ENCODE measurements at regions not wholly inside any gene's neighbourhood (a gene's known extent, or its start where the extent isn't known, plus 50 kb on each side); places are given as distances from the start of the nearest gene placed in this dataset.

DNA sequence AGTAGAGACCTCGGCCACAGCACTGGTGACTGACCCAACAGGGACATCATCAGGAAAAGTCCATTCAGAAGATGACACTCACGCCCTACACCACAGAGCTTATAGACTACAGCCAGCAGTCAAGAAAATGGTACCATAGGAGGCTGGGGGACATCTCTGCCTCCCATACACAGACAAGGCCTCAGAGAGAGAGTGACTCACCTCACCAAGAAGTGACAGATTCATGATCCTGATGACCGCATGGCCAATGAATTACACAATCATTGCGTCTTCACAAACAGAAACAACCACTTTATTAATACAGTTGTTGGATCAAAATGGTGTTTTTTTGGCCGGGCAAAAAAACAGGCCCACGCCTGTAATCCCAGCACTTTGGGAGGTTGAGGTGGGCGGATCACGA, 260.8 kb upstream of the TSHZ3 start:
- no peak for ATAC-seq

DNA sequence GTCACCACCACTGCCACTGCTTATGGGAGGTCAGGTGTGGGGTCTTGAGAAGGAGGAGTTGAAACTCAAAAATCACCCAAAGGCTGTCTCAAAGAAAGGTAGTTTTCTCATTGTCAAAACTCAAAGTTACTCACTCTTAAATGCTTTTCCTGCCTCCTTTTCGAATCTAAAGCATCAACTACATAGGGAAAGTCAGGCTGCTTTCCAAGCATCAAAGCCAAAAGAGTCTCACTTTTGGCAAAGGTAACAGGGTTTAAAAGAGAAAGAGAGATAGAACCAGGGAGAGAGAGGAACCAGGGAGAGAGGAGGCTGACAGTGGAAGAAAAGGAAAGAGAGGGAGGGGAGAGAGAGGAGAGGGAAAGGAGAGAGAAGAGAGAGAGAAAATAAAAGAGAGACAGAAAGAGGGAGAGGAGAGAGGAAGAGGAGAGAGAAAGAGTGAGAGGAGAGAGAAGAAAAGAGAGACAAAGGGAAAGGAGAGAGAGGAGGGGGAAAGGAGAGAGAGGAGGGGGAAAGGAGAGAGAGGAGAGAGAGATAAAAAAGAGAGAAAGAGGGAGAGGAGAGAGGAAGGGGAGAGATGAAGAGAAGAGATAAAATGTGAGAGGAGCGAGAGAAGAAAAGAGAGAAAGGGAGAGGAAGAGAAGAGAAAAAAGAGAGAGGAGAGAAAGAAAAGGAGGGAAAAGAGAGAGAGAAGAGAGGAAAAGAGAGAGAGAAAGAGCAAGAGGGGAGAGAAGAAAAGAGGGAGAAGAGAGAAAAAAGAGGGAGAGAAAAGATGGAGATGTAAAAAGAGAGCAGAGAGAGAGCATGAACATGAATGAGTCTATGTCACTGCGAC, 262.0 kb upstream of the TSHZ3 start:
- no peak for ATAC-seq

DNA sequence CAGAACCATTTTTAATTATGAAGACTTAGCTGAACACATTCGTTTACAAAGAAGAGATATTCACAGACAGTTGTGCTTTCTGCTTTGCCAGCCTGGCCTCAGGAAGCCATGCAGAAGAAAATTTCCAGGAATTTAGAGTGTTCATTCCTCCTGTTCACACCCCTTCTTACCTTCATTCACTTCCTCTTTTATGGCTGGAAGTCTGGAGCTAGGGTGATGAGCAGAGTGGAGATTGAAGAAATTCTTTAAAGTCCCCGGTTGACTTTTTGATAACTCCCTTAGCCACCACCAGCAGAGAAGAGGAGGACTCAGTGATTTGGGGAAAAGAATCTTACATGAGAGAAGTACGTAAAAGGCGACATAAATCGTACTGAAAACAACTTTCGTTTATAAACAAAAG, 263.6 kb upstream of the TSHZ3 start:
- no peak for ATAC-seq

DNA sequence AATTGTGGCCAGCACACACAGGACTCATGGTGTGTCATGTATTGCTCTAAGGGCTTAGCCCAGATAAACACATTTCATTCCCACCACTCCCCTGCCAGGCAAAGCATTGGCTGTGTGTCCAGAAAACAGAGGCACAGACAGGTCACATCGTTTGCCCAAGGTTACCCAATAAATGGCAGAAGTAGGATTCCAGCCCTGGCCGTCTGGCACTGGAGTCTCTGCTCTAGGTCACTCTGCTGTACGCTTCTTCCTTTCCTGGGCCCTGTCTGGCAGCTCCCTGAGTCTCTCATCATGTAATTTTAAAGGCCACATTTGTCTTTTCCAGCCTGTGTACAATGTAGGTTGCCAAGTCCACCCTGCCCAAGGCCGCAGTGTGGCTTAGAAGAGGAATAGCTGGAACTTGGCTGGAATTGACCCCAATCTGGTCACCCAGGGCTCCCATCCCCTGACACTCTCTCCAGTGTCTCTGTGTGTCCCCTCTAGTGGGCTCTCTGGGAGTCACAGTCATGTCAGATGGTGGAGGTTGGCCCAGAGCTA, 264.5 kb upstream of the TSHZ3 start:
- ATAC-seq = no peak

DNA sequence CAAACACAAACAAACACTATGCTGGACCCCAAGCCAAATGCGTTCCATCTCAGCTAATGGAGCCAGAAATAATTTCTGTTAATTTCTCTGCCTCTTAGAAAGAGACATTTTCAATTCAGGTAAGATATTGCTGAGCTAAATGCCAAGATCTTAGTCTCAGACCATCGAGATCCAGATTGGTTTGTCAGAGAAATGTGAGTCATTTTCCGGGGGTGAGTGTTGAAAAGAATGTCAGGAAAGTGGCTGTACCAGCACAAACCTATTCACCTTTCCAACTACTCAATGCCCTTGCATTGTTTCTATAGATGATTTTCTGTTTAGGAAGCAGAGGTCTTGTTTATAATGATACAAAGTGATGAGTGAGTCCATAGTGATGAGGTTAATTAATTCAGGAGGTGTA, 266.8 kb upstream of the TSHZ3 start:
- ATAC-seq = no peak

DNA sequence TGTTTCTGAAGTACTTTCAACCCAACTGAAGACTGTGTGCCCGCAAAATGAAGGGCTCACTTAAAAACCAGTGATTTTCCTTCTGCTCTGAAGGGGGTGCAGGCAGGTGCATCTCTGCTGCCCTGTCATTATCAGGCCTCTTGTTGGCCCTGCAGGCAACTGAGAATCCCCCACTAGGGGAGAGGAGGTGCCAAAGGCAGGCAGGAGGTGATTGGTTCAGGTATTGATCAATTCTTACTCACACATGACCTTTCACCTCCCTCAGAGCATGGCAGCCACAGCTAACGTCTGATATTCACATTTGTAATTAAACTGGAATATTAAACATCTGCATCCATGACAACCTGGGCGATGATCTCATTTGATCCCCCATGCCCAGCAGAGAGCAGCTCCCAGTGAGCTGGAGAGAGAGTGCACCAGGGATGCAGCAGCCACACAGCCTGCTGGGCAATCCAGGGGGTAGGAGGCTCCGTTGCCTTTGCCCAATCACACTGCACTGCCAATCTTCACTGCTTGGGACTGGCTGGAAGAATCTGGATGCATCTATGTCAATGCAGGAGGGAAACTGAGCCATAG, 267.9 kb upstream of the TSHZ3 start:
- ATAC-seq = no peak

DNA sequence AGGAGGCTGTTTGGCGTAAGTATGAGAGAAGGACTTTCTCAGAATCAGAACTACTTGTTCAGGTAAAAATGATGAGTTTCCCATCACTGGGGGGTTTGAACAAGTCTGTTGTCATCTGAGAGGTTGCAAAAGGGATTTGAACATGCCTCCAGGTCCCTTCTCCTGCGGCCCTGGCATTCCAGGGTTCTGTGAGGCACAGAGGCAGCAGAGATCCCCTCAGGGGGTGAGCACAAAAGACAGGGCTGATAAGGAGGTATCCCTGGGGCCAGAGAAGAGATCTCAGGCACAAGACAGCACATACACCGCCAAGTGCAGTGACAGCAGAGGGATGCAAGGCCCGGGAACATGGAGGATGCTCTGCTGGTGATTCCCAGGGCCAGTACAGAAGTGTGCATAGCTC, 275.8 kb upstream of the TSHZ3 start:
- ATAC-seq = no peak

DNA sequence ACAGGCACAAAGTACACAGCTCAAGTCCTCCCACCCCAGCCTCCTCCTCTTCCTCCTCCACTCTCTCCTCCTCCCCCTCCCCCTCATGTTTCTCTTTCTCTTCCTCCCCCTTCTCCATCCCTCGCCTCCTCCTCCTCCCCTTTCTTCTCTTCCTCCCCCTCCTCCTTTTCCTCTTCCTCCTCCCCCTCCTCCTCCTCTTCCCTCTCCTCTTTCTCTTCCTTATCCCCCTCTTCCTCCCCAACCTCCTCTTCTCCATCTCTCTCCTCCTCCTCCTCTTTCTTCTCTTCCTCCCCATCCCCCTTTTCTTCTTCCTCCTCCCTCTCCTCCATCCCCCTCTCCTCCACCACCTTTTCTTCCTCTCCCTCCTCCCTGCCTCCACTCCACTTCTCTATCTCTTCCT, 276.3 kb upstream of the TSHZ3 start:
- no peak for ATAC-seq

DNA sequence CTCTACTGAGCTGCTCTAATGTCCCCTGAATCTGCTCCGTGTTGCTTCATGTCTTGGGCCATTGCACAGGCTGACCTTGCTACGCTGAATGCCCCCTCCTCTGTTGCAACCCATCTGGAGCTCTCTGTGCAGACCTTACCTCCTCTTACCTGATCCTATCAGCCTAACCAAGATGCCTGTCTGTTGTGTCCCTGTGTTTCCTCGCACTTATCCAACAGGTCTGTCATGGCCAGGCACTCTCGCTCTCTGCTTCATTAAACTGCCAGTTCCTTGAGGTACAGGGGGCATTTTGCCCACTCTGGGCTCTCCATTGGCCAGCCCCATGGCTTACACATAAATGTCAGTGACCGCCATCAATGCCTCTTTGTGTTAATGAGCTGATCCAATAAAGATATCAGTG, 277.7 kb upstream of the TSHZ3 start:
- no peak for ATAC-seq

DNA sequence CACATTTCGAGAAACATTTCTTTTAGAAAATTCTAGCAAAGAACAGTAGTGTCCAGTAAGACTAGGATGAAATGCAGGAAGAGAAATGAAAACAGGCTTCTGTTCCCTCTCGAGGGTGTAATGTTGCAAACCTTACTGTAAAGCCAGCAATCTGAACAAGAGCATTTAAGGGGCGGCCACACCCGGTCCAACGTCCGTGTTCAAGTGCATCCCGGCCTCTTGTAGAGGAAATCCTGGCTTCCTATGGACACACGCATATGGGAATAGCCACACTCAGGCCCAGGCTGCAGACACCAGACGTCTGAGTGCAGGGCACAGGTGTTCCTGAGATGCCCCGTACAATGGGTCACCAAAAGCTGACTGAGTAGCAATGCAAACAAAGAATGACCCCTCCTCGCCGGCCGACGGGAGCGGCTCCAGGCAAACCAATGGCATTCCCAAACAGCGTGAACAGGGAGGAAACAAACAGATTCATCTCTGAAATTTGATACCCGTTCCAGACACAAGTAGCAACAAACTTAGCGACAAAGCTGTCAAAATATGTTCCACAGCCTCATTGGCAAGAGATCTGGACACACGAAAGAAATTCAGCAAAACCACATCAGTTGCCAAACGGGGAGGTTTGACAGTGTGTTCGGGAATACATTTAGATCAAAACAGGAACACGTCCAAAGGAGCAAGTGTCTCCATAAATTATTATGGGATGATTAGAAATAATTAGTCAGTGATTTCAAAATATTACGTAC, 278.6 kb upstream of the TSHZ3 start:
- no peak for ATAC-seq

DNA sequence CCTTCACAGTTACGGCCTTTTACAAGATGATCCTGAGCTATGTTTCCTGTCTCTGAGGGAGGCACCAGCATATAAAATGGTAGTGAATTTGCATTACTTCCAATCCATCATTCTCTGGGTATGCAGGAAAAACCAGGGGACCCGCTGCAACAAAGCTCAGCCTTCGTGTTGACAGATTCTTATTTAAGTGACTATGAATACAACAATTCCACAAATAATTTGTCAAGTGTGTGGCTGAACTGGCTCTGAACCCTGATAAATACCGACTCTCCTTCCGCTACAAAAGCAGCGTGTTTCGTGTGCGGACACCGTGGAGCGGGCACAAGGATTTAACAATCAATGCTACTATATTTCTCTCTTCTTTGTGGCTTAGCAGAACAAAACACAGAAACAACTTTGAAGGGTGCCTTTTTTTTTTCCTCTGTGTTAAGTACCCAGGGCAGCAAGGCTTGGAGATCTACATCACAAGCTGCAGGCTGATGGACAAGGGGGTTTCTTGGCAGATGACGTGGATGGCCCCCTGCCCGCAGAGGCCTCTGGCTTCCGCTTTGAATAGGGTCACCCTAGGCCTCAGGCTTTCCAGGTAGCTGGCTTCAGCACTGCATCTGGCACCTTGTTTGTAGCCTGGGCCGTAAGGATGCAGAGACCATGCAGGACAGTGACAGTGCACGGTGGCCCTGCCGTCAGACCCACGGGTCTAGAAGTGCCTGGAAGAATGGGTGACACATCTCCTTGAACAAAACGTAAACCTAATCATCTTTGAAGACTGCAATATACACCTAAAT, 280.5 kb upstream of the TSHZ3 start:
- no peak for ATAC-seq

DNA sequence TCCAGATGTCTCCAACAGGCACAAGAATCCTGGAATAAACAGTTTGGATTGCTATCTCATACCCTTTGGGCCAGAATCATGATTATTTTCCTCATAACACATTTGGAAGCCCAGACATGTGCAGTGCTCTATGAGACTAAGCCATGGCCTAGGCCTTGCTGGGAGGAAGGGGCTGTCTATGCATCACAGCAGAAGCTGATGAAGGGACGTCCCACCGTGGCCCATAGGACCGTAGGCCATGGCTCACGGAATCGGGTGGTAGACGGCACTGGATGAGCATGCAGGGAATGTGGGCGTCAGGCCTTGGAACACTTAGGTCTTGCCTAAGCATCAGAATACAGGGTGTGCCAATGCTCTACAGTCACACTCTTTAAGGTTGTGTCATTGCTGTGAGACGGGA, 283.8 kb upstream of the TSHZ3 start:
- no peak for ATAC-seq

DNA sequence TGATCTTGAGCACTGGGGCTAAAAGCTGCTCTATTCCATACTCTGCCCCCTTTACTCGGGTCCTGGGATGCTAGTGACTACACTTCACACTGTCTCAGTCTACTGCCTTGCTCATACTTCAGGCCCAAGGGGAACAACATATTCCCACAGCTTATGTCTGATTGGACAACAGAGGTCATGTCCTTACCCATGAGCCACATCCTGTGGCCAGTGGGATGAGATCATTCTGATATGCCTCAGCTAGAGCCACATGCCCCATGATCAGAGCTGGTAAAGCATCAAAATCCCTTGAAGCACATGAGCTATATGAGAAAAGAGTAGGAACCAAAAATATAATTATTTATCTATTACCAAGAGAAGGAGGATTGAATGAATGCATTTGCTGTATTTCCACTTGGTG, 290.1 kb upstream of the TSHZ3 start:
- no peak for ATAC-seq

DNA sequence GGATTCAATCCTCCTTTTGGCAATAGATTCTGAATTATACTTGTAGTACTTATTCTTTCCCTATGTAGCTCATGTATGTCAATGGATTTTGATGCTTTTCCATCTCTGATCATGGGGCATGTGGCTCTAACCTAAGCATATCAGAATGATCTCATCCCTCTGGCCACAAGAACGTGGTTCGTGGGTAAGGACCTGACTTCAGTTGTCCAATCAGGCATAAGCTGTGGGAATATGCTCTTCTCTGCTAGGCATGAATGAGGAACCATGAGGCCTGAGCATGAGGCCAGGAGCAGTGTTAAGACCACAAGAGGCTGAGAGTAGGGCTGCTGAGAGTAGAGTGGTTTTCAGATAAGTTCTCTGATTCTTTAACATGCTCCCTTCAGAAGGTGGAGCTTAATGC, 292.4 kb upstream of the TSHZ3 start:
- no peak for ATAC-seq

DNA sequence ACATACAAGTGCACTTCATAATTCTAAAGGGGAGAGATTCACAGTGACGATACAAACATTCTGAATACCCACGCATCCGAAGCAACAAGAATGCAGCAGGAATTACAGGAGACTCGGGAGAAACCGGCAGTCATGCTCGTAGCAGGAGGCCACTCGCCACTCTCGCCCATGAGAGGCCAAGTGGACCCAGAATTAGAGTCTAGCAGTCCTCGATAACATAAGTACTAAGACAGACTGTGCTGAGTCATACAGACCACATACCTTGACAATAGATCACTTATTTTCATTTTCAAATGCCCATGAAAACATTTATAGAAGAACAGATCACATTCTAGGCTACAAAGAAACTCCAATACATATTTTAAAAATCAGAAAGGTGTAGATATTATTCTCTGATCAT, 299.1 kb upstream of the TSHZ3 start:
- no peak for ATAC-seq

DNA sequence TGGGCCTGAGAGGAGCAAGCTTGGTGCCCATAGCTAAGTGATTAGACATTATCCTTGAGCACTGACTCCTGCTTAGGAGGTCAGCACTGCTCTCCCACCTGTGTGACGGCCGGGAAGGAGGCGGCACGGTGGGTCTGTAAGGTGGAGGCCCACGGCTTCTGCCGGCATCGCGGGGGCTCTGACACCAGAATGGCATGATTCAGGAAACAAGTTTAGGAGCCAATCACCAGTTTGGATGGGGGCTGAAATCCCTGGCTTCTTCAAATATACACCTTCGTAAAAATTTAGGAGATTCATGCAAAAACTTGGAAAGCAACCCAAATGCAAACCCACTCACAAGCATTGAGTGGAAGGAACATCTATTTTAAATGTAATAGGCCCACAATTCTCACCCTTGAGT, 307.3 kb upstream of the TSHZ3 start:
- no peak for ATAC-seq

DNA sequence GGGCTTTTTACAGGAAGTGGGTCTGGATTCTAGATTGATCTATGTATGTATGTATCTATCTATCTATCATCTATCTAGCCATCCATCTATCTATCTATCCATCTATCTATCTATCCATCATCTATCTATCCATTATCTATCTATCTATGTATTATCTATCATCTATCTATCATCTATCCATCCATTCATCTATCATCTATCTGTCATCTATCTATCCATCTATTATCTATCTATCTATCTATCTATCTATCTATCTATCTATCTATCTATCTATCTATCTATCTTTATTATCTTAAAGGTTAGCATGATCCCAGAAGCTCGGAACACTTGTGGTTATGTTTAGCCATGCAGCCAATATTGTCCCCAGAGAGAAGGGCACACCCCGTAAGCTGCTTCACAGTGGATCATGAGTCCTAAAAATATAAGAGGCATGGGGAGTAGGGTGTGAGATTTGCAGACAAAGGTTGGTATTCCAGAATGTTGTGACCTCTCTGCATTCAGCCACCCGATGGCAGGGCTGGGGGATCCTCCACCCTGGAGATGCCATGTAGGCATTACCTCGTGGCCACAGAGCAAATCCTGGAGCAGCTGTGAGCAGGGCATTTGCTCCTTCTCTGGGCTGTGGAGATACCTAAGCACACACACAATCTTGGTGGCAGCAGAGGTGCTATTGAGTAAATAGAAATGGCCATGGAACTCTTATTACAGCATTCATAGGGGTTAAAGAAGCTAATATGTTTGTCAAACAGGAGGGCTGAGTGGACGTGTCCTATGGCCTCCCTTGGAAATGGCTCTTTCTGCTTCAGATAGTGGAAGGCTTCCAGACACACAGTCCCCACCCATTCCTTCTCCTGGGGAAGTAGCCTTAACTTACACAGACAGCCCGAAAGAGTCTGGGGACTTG, 310.0 kb upstream of the TSHZ3 start:
- ATAC-seq = no peak

DNA sequence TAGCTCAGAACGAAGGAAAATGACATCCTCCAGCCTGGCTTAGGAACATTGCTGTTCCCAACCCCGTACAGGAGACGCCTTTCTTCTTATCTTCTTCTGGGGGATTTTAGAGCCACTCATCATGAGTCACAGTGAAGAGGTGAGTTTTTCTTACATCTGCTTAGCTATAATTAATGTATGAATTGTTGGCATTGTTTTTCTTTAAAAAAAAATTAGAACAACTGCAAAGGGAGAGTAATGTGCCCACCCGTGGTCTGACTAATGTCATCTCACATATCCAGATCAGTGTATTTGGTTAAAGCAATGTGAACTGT, 310.6 kb upstream of the TSHZ3 start:
- no peak for ATAC-seq

DNA sequence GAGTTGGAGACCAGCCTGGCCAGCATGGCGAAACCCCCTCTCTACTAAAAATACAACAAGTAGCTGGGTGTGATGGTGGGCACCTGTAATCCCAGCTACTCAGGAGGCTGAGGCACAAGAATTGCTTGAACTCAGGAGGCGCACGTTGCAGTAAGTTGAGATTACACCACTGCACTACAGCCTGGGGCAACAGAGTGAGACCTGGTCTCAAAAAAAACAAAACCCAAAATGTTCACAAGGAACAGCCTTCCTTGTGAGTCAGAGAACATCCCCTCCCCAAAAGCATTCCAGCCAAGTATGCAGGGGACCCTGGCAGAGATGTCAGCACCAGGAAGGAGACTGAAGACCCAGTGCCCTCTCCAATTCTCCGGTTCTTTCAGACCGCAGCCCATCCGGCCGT, 314.9 kb upstream of the TSHZ3 start:
- no peak for ATAC-seq

DNA sequence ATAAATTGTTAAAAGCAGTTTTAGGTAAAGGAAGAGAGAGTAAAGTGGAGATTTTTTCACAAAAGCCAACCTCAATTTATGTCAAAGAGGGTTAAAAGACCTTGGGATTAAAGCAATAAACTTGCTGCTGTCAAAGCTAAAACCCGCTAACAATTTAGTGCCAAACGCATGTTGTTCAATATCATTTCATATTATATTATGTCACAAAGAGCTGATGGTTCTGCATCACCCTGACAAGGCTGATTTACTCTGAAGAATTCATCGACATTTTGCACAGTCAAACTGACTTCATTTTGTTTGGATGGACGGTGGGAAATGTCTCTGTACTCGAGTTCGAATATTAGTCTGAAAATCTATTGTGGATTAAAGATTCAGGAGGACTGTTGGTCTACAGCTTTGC, 315.8 kb upstream of the TSHZ3 start:
- no peak for ATAC-seq

DNA sequence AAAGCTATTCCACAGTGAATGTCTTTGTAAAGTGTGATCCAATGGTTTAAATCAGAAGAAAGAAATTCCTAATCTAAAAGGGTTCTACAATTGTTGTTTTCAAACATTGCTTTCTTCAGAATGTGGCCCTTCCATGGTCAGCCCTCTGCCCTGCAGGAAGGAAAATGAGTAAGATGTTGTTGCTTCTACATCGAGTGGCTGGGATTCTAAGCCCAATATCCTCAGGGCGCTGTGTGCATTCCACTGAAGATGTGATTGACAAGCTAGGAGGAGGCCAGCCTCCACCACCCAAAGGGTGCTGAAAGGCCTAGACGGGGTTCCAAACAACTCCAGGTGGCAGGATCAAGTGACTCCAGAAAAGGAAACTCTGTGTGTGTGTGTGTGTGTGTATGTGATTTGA, 316.9 kb upstream of the TSHZ3 start:
- no peak for ATAC-seq

DNA sequence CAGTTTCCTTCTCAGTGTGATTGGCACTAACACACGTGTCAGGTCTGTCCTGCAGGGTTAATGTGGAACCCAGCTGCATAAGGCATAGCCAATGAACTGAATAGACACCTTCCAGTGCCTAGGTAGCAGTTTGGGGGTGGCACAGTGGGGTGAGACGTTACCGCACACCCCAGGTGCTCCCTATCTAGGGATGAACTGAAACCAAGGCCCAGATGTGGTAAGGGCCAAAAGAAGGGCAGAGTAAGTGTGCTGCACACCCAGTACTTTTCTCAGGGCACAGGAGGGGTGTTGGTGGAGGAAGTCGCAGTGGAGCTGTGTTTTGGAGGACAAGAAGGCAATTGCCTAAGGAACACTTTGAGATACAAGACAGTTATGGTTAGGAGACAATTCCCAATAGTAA, 317.9 kb upstream of the TSHZ3 start:
- ATAC-seq = no peak

All from esophagus mucosa (tissue), 1 donor.